Mesothelial cell of epicardium (in vitro differentiated cells): ENCODE measurements at regions not wholly inside any gene's neighbourhood (a gene's known extent, or its start where the extent isn't known, plus 50 kb on each side); places are given as distances from the start of the nearest gene placed in this dataset.

Experiments
- DNase-seq, 2 experiments: peaks; one replicate each; pipeline ENCODE4 v3.0.0; 2021; ENCODE audit warnings: low spot score in 2 of 2; ENCODE audit not compliant: unreplicated experiment in 2 of 2
- H3K27ac Mint-ChIP-seq: 2 replicates; pipeline ENCODE4 v1.8.0; 2021; ENCODE audit warnings: mixed read lengths
- H3K27me3 Mint-ChIP-seq: 2 replicates; pipeline ENCODE4 v1.8.0; 2021; ENCODE audit warnings: low read depth, mixed read lengths
- H3K36me3 Mint-ChIP-seq: 2 replicates; pipeline ENCODE4 v1.8.0; 2021; ENCODE audit warnings: mixed read lengths
- H3K4me1 Mint-ChIP-seq: 2 replicates; pipeline ENCODE4 v1.8.0; 2021; ENCODE audit warnings: mixed read lengths
- H3K4me3 Mint-ChIP-seq: 2 replicates; pipeline ENCODE4 v1.8.0; 2021; ENCODE audit warnings: mild to moderate bottlenecking, moderate library complexity, mixed read lengths
- H3K9me3 Mint-ChIP-seq: 2 replicates; pipeline ENCODE4 v1.8.0; 2021; ENCODE audit warnings: mixed read lengths
- CTCF ChIP-seq: fragments of 200-600 bp; sonication (generic); IDR thresholded peaks from one replicate; pipeline ENCODE4 v1.5.0; 2021; ENCODE audit warnings: antibody characterized with exemption; ENCODE audit not compliant: unreplicated experiment

- DNase-seq, result no peak
- no peaks in the 10 kb centered on the region for H3K9me3 Mint-ChIP-seq
- H3K4me3 Mint-ChIP-seq, result no peak overlapping the region
- H3K27ac Mint-ChIP-seq, result no peak overlapping the region
- no peaks in the 10 kb centered on the region for H3K4me1 Mint-ChIP-seq
- H3K36me3 Mint-ChIP-seq, result no peaks in the 10 kb centered on the region
- TF ChIP-seq CTCF, result no peak
- peaks cover 13% of the 10 kb centered on the region for H3K27me3 Mint-ChIP-seq
These were observed 1103.6 kb downstream of the BCL11B start for GRCh38 chr14:98168211-98168985.

- TF ChIP-seq CTCF, result no peak
- Mint-ChIP-seq H3K27ac (no peak overlapping the region), H3K36me3 (no peaks in the 10 kb centered on the region), H3K4me3 (no peak overlapping the region), H3K9me3 (no peaks in the 10 kb centered on the region), H3K4me1 (no peaks in the 10 kb centered on the region), H3K27me3 (peaks cover 12% of the 10 kb centered on the region)
- no peak for DNase-seq
These were observed 1102.8 kb downstream of the BCL11B start for GRCh38 chr14:98169170-98169587.

GRCh38 chr14:98170575-98170974, 1101.4 kb downstream of the BCL11B start:
- H3K27ac Mint-ChIP-seq, result no peak overlapping the region
- H3K9me3 Mint-ChIP-seq, result no peaks in the 10 kb centered on the region

GRCh38 chr14:98171654-98172053, 1100.3 kb downstream of the BCL11B start:
- Mint-ChIP-seq H3K4me1 (no peaks in the 10 kb centered on the region), H3K9me3 (no peaks in the 10 kb centered on the region), H3K4me3 (no peak overlapping the region), H3K36me3 (no peaks in the 10 kb centered on the region), H3K27ac (no peak overlapping the region), H3K27me3 (peaks cover 14% of the 10 kb centered on the region)
- TF ChIP-seq CTCF, result no peak
- DNase-seq, result no peak

More at GRCh38 chr14:98170575-98170974, 1101.4 kb downstream of the BCL11B start:
- no peak overlapping the region for H3K4me3 Mint-ChIP-seq
- no peak for TF ChIP-seq CTCF
- DNase-seq, result no peak
- no peaks in the 10 kb centered on the region for H3K36me3 Mint-ChIP-seq
- no peaks in the 10 kb centered on the region for H3K4me1 Mint-ChIP-seq
- peaks cover 10% of the 10 kb centered on the region for H3K27me3 Mint-ChIP-seq

GRCh38 chr14:98172243-98172778, 1099.7 kb downstream of the BCL11B start:
- H3K36me3 Mint-ChIP-seq, result no peaks in the 10 kb centered on the region
- no peaks in the 10 kb centered on the region for H3K9me3 Mint-ChIP-seq
- H3K4me3 Mint-ChIP-seq, result no peak overlapping the region
- H3K27ac Mint-ChIP-seq, result no peak overlapping the region
- no peak for TF ChIP-seq CTCF
- H3K4me1 Mint-ChIP-seq, result no peaks in the 10 kb centered on the region
- no peak for DNase-seq
- H3K27me3 Mint-ChIP-seq, result peaks cover 16% of the 10 kb centered on the region
